Nephron (organoid): ENCODE measurements at regions not wholly inside any gene's neighbourhood (a gene's known extent, or its start where the extent isn't known, plus 50 kb on each side); places are given as distances from the start of the nearest gene placed in this dataset.

Experiments used
- H3K27ac Mint-ChIP-seq, 3 experiments: 2 replicates each; pipeline ENCODE4 v1.8.0; 2020; ENCODE audit warnings: mixed read lengths in 3 of 3, mild to moderate bottlenecking in 2 of 3, moderate library complexity in 1 of 3
- H3K27me3 Mint-ChIP-seq: 2 replicates; pipeline ENCODE4 v1.8.0; 2021; ENCODE audit warnings: low read depth, mild to moderate bottlenecking, moderate library complexity, mixed read lengths
- H3K36me3 Mint-ChIP-seq: 2 replicates; pipeline ENCODE4 v1.8.0; 2020; ENCODE audit warnings: low read depth, mixed read lengths
- H3K4me1 Mint-ChIP-seq: 2 replicates; pipeline ENCODE4 v1.8.0; 2020; ENCODE audit warnings: mixed read lengths
- H3K4me3 Mint-ChIP-seq, 3 experiments: 2 replicates each; pipeline ENCODE4 v1.8.0; 2020; ENCODE audit warnings: mild to moderate bottlenecking in 3 of 3, mixed read lengths in 3 of 3, moderate library complexity in 2 of 3
- H3K9me3 Mint-ChIP-seq: 2 replicates; pipeline ENCODE4 v1.8.0; 2020; ENCODE audit warnings: mixed read lengths
- TF ChIP-seq, protein P1 (sequence below), 3 experiments: fragments of 200-600 bp; sonication (generic); IDR thresholded peaks; one replicate each; pipeline ENCODE4 v1.5.0; 2021; ENCODE audit warnings: antibody characterized with exemption in 3 of 3; ENCODE audit not compliant: unreplicated experiment in 3 of 3

DNA sequence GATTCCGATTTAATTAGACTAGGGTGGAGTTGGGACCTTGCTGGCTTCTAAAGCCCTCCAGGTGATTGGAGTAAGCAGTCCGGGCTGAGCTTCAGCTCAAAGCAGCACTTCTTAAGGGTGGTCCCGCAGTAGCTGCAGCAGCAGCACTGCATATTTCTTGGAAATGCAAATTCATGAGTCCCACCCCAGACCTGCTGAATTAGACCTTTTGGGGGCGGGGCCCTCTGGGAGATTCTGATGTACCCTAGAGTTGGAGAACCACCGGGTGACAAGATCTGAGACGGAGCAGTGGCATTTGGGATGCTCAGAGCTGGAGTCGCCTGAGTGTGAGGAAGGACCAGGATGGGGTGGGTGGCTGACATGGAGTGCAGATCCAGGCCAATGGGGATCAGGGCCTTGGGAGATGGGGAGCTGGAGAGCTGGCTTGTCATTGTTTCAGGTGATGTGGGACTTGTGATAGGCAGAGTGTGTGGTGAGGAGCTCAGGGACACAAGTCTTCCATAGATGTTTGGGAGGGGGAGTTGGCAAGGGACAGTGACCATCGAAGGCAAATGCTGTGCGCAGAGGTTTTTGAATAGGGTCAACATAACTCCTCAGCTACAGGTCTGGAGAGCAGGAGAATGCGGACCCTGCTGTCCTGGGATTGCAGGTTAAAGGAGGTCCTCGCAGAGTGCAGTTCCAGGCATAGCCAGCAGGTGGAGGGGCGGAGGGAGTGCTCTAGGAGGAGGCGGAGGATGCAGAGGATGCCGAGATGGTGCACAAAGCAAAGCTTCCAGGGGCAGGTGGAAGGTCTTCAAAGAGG is 130.9 kb upstream of the RAB12 start:
- Mint-ChIP-seq H3K4me1 (no peaks in the 10 kb centered on the region), H3K9me3 (no peaks in the 10 kb centered on the region), H3K4me3 (no peak overlapping the region), H3K27me3 (peaks cover 30% of the 10 kb centered on the region), H3K27ac (no peak overlapping the region), H3K36me3 (no peaks in the 10 kb centered on the region)
- TF ChIP-seq, protein P1, sequence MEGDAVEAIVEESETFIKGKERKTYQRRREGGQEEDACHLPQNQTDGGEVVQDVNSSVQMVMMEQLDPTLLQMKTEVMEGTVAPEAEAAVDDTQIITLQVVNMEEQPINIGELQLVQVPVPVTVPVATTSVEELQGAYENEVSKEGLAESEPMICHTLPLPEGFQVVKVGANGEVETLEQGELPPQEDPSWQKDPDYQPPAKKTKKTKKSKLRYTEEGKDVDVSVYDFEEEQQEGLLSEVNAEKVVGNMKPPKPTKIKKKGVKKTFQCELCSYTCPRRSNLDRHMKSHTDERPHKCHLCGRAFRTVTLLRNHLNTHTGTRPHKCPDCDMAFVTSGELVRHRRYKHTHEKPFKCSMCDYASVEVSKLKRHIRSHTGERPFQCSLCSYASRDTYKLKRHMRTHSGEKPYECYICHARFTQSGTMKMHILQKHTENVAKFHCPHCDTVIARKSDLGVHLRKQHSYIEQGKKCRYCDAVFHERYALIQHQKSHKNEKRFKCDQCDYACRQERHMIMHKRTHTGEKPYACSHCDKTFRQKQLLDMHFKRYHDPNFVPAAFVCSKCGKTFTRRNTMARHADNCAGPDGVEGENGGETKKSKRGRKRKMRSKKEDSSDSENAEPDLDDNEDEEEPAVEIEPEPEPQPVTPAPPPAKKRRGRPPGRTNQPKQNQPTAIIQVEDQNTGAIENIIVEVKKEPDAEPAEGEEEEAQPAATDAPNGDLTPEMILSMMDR (IDR thresholded peaks at IDR 0.05; ENCODE audit: unreplicated experiment in 3 of 3) = peak; percentile 64 to 76 (median 70)

DNA sequence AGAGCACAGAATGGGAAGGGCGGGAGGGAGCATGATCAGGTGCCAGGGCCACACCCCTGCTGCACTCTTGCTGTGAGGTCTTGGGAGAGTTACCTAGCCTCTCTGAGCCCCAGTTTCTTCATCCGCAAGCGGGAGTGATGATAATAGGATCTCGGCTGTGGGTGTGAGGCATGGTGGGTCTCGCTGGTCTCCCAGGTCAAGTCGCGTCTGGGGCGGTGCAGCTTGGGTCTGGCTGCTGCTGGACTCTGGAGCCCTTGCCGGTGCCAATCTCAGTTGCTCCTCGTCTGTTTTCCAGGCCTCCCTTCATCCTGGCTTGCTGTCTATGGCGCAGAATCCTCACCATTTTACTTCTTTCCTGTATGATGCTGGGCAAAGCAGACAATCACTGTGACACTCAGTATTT is 130.3 kb upstream of the RAB12 start:
- TF ChIP-seq, protein P1 (IDR thresholded peaks at IDR 0.05; ENCODE audit: unreplicated experiment in 3 of 3) = peak in 1 of 3 experiments; percentile 26
- H3K4me1 Mint-ChIP-seq = no peaks in the 10 kb centered on the region
- no peak overlapping the region for H3K27ac Mint-ChIP-seq
- H3K36me3 Mint-ChIP-seq = no peaks in the 10 kb centered on the region
- H3K27me3 Mint-ChIP-seq = peaks cover 30% of the 10 kb centered on the region
- no peaks in the 10 kb centered on the region for H3K9me3 Mint-ChIP-seq
- H3K4me3 Mint-ChIP-seq = no peak overlapping the region

DNA sequence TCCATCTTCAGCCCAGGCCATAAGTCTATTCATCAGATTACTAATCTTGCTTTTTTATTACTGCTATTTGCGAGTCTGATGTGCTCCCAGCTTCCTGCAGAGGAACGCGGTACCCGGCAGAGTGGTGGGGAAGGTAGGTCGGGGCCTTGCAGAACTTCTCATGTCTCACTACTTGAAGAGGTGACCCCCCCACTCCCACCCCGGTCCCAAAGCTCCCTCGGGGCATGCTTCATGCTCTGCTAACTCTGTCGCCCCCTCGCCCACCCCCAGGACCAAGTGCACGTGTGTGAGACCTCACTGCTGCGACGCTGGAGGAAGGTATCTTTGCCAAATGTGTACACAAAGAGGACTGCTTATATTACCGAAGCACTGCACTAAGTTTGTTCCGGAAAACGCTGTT is 129.4 kb upstream of the RAB12 start:
- Mint-ChIP-seq H3K4me3 (no peak overlapping the region), H3K36me3 (no peaks in the 10 kb centered on the region), H3K27ac (no peak overlapping the region), H3K4me1 (no peaks in the 10 kb centered on the region), H3K9me3 (no peaks in the 10 kb centered on the region), H3K27me3 (peaks cover 30% of the 10 kb centered on the region)
- TF ChIP-seq, protein P1 (IDR thresholded peaks at IDR 0.05; ENCODE audit: unreplicated experiment in 3 of 3) = no peak

DNA sequence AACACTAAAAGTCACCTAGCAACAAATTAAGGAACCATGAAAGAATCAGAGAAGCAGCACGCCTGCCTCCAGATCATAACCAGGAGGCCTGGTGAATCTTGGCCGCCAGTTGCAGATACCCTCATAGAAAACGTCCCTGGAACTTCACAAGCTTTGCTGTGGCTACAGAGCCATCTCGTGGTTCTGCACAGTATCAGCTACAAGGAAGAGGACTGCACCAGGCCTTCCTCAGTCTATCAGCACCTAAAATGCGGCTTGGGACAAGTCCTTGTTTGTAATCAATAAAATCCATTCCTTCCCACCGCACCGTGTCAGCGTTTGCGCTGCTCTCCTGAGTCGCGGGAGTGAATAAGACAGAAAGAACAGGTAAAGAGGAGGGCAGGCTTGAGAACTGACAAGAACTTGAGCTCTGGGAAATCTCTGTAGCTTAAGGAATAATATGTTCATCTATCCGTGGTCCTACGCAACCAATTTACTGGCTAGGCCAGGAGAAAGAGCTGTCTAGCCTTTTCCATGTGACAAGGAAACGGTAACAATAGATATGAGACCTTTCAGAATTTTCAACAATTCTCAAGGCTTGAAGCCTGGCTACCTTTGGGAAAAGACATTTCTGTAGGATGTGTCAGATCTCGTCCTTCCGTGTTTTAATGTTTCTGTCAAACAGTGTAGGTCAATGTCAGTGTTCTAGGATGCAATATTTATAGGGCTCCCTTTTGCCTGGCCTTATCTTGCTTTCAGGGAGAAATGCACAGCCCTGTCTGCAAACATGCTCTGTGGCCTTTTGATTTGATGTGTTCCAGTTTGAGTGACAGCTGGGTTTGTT is 128.5 kb upstream of the RAB12 start:
- TF ChIP-seq, protein P1 (IDR thresholded peaks at IDR 0.05; ENCODE audit: unreplicated experiment in 3 of 3) = peak; percentile 68 to 73 (median 72)
- no peak overlapping the region for H3K4me3 Mint-ChIP-seq

DNA sequence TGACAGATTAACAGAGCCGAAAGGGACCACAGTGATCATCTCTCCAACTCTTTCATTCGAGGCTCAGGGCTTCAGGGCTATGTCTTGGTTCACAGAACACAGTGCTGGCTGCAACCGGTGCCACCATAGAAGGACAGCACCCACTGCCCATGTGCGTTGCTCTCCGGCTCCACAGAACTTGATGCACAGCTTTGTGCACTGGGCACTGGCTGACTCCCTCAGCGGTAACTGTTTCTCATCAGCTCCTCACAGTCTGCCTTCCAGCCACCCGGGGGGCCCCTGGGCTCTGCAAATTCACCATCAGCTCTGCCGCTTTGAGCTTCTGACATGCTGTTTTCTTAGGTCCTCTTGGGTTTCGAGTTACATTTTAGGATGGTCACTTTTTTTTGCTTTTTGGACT is 124.3 kb upstream of the RAB12 start:
- H3K9me3 Mint-ChIP-seq = no peaks in the 10 kb centered on the region
- no peak overlapping the region for H3K4me3 Mint-ChIP-seq
- H3K4me1 Mint-ChIP-seq = no peaks in the 10 kb centered on the region
- H3K27ac Mint-ChIP-seq = no peak overlapping the region
- TF ChIP-seq, protein P1 (IDR thresholded peaks at IDR 0.05; ENCODE audit: unreplicated experiment in 3 of 3) = no peak
- H3K36me3 Mint-ChIP-seq = no peaks in the 10 kb centered on the region
- peaks cover 20% of the 10 kb centered on the region for H3K27me3 Mint-ChIP-seq

More for the DNA sequence above, 128.5 kb upstream of the RAB12 start:
- peaks cover 39% of the 10 kb centered on the region for H3K27me3 Mint-ChIP-seq
- H3K9me3 Mint-ChIP-seq = no peaks in the 10 kb centered on the region
- no peaks in the 10 kb centered on the region for H3K36me3 Mint-ChIP-seq
- no peak overlapping the region for H3K27ac Mint-ChIP-seq
- H3K4me1 Mint-ChIP-seq = no peaks in the 10 kb centered on the region
